Large intestine (tissue), 3 donors: ENCODE measurements at regions not wholly inside any gene's neighbourhood (a gene's known extent, or its start where the extent isn't known, plus 50 kb on each side); places are given as distances from the start of the nearest gene placed in this dataset.

ENCODE experiments used
- DNase-seq, 2 donors: peaks; one replicate each; pipeline versions ENCODE4 v3.0.0 to v3.0.0-alpha.2; 2013
- H3K27ac ChIP-seq: one replicate; pipeline ENCODE4 v1.5.1; 2013; ENCODE audit warnings: low read length
- H3K27me3 ChIP-seq: 2 replicates; pipeline ENCODE4 v1.6.1; 2013; ENCODE audit warnings: low read length; ENCODE audit not compliant: control insufficient read depth, insufficient read depth
- H3K36me3 ChIP-seq: 2 replicates; pipeline ENCODE4 v1.6.1; 2013; ENCODE audit warnings: low read length; ENCODE audit not compliant: control insufficient read depth, insufficient read depth
- H3K4me1 ChIP-seq: one replicate; pipeline ENCODE4 v1.6.1; 2013; ENCODE audit warnings: low read length; ENCODE audit not compliant: control insufficient read depth, insufficient read depth
- H3K4me3 ChIP-seq: one replicate; pipeline ENCODE4 v1.5.1; 2013; ENCODE audit warnings: low read length
- H3K9me3 ChIP-seq: one replicate; pipeline ENCODE4 v1.6.1; 2013; ENCODE audit warnings: mild to moderate bottlenecking, low read depth, low read length, moderate library complexity; ENCODE audit not compliant: control insufficient read depth
- WGBS: methylation state at CpG from one replicate; pipeline ENCODE4 v1.1.5; 2013; ENCODE audit warnings: low lambda C conversion rate; ENCODE audit not compliant: insufficient coverage; 5-methylcytosine and 5-hydroxymethylcytosine counted together

- Histone ChIP-seq H3K4me3 (no peak overlapping the region), H3K4me1 (no peaks in the 10 kb centered on the region), H3K27ac (no peak overlapping the region), H3K36me3 (no peaks in the 10 kb centered on the region), H3K9me3 (no peaks in the 10 kb centered on the region), H3K27me3 (no peaks in the 10 kb centered on the region)
- no peak for DNase-seq
- no CpG with 5 or more reads among the region's 7 CpGs for WGBS
Observed at GRCh38 chr16:18060351-18060750, 276.2 kb downstream of the NPIPA8 start.

DNA sequence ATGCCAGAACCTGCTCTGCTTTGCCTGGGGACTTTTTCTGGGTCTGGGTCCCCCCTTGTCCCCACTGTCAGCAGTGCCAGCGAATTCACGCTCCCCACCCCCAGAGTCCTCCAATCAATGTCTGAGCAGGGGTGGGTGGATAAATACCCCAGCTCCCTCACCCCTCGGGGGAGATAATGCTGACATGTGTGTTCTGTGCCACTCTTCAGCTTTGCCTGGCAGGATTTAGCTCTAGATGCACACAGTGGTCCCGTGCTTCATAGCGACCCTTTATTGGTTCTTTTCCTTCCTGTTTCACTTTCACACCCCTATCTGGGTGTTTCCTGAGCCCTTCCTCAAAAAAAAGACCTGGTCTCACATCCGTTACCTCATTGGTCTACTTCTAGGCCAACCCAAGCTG, 277.0 kb downstream of the NPIPA8 start:
- WGBS: no CpG with 5 or more reads among the region's 6 CpGs

DNA sequence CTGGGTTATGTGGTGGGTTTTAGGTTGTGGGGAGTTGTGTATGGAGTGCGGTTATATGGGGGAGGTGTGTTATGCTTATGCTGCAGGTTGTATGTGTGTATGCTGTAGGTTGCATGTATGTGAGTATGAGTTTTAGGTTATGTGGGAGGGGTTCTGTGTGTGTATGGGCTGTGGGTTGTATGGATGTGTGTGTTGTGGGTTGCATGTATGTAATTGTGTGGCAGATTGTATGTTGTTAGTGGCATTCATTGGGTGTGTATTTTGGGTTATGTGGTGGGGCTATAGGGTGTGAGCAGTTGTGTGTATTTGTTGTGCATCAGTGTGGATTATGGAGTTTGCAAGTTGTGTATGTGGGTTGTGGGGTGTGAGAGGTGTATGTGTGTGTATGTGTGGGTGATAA, 277.4 kb downstream of the NPIPA8 start:
- WGBS: no CpG with 5 or more reads among the region's 1 CpG
- no peaks in the 10 kb centered on the region for H3K27me3 ChIP-seq

More for the DNA sequence above, 277.0 kb downstream of the NPIPA8 start:
- no peak for DNase-seq
- Histone ChIP-seq H3K36me3 (no peaks in the 10 kb centered on the region), H3K27ac (no peak overlapping the region), H3K27me3 (no peaks in the 10 kb centered on the region), H3K4me1 (no peaks in the 10 kb centered on the region), H3K4me3 (no peak overlapping the region), H3K9me3 (no peaks in the 10 kb centered on the region)

GRCh38 chr16:18055411-18055916, 281.1 kb downstream of the NPIPA8 start:
- Histone ChIP-seq H3K27me3 (no peaks in the 10 kb centered on the region), H3K4me3 (no peak overlapping the region), H3K4me1 (no peaks in the 10 kb centered on the region), H3K36me3 (no peaks in the 10 kb centered on the region), H3K27ac (no peak overlapping the region), H3K9me3 (no peaks in the 10 kb centered on the region)
- 86% methylated on average over 1 of the region's 4 CpGs for WGBS
- no peak for DNase-seq

More for the DNA sequence above, 277.4 kb downstream of the NPIPA8 start:
- H3K4me3 ChIP-seq: no peak overlapping the region
- no peaks in the 10 kb centered on the region for H3K9me3 ChIP-seq
- H3K4me1 ChIP-seq: no peaks in the 10 kb centered on the region
- H3K27ac ChIP-seq: no peak overlapping the region
- no peaks in the 10 kb centered on the region for H3K36me3 ChIP-seq
- no peak for DNase-seq

GRCh38 chr16:18050777-18051176, 285.8 kb downstream of the NPIPA8 start:
- H3K36me3 ChIP-seq: no peaks in the 10 kb centered on the region
- no peak overlapping the region for H3K4me3 ChIP-seq
- no peak overlapping the region for H3K27ac ChIP-seq
- no peak for DNase-seq
- no peaks in the 10 kb centered on the region for H3K27me3 ChIP-seq
- WGBS: no CpG with 5 or more reads among the region's 6 CpGs
- no peaks in the 10 kb centered on the region for H3K9me3 ChIP-seq
- peaks cover 5% of the 10 kb centered on the region for H3K4me1 ChIP-seq

GRCh38 chr16:18050234-18050633, 286.3 kb downstream of the NPIPA8 start:
- Histone ChIP-seq H3K4me1 (peaks cover 5% of the 10 kb centered on the region), H3K4me3 (no peak overlapping the region), H3K9me3 (no peaks in the 10 kb centered on the region), H3K27me3 (no peaks in the 10 kb centered on the region), H3K27ac (no peak overlapping the region), H3K36me3 (no peaks in the 10 kb centered on the region)
- no peak for DNase-seq
- no CpG with 5 or more reads among the region's 7 CpGs for WGBS

DNA sequence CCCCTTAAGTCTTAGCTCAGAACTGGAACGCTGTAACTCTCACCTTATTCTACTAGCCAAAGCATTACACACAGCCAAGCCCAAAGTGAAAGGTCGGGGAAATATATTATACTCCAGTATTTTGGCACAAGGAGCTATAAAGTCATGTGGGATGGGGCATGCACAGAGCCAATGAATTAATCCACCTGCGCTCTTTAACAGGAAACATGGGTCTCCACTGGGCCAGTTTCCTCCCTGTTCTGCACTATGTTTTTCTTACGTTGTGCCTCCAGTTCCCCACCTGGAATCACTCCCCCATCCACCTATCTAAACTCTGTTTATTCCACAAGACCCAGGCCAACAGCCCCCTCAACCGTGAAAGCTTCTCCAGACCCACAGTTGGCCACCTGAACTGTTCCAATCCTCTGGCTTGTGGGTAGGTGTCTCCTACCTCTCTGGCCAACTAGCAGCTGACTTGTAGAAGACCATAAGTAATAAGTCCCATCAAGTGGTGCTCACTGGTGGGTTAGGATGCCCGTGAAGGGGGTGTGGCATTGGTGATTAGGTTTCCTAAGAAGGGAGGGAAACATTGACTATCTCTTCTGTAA, 286.9 kb downstream of the NPIPA8 start:
- Histone ChIP-seq H3K27ac (peak overlapping the region; percentile 21), H3K4me1 (peaks cover 5% of the 10 kb centered on the region), H3K9me3 (no peaks in the 10 kb centered on the region), H3K36me3 (no peaks in the 10 kb centered on the region), H3K27me3 (no peaks in the 10 kb centered on the region), H3K4me3 (no peak overlapping the region)
- WGBS: no CpG with 5 or more reads among the region's 6 CpGs
- no peak for DNase-seq

GRCh38 chr16:18048853-18049546, 287.5 kb downstream of the NPIPA8 start:
- Histone ChIP-seq H3K4me3 (no peak overlapping the region), H3K4me1 (peaks cover 5% of the 10 kb centered on the region), H3K9me3 (no peaks in the 10 kb centered on the region), H3K27me3 (no peaks in the 10 kb centered on the region), H3K36me3 (no peaks in the 10 kb centered on the region), H3K27ac (peak overlapping the region; percentile 21)
- WGBS: no CpG with 5 or more reads among the region's 4 CpGs
- DNase-seq: peak; percentile 36 to 73

- Histone ChIP-seq H3K27me3 (no peaks in the 10 kb centered on the region), H3K9me3 (no peaks in the 10 kb centered on the region), H3K4me3 (no peak overlapping the region), H3K27ac (no peak overlapping the region), H3K4me1 (peaks cover 5% of the 10 kb centered on the region), H3K36me3 (no peaks in the 10 kb centered on the region)
- 100% methylated on average over 1 of the region's 6 CpGs for WGBS
- no peak for DNase-seq
Observed at GRCh38 chr16:18047761-18048160, 288.8 kb downstream of the NPIPA8 start.

DNA sequence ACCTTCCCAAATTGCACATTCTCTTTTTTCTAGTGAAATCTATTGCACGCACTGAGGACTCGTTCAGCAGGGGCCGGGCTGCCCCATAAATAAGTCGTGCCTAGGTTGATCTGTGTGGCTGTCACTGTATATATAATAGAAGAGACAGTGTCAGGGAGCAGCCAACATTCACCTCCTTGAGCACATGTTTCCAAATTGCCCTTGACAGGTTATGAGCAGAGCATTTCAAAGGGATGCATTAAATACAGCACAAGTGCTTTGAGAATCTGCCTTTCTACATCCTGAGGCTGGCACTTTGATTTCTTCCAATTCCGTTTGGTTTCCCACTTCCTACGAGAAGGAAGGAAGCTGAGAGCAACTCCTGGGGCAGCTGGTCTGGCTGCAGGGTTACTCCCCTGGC, 291.2 kb downstream of the NPIPA8 start:
- no peak overlapping the region for H3K27ac ChIP-seq
- no peaks in the 10 kb centered on the region for H3K36me3 ChIP-seq
- no peak for DNase-seq
- H3K4me3 ChIP-seq: no peak overlapping the region
- peaks cover 8% of the 10 kb centered on the region for H3K4me1 ChIP-seq
- no peaks in the 10 kb centered on the region for H3K9me3 ChIP-seq
- WGBS: no CpG with 5 or more reads among the region's 6 CpGs
- H3K27me3 ChIP-seq: no peaks in the 10 kb centered on the region
